Gastrocnemius medialis (tissue), 4 donors: ENCODE measurements at regions not wholly inside any gene's neighbourhood (a gene's known extent, or its start where the extent isn't known, plus 50 kb on each side); places are given as distances from the start of the nearest gene placed in this dataset.
"Not testable (repeated sequence)": the region's sequence is repeated elsewhere in the genome, so short reads cannot be mapped to it uniquely, and the experiment has no call there.

ENCODE experiments used
- ATAC-seq, 2 donors: fragments of 150-250 bp; one replicate each; pipeline ENCODE4 v1.9.1; 2016
- DNase-seq, 2 donors: peaks; one replicate each; pipeline ENCODE4 v3.0.0-alpha.2; 2019
- H3K27ac ChIP-seq, 4 donors: fragments of 200-600 bp; sonication (generic); 1 replicate in 1 of 4; 2 replicates in 3 of 4; pipeline ENCODE4 v1.5.1; 2016 to 2018; ENCODE audit warnings: mild to moderate bottlenecking in 2 of 4, moderate library complexity in 1 of 4
- H3K27me3 ChIP-seq, 3 donors: fragments of 200-600 bp; sonication (generic) in 2 of 3; 1 replicate in 1 of 3; 2 replicates in 2 of 3; pipeline versions ENCODE4 v1.5.1 to v1.6.0; 2016 to 2019; ENCODE audit warnings: mild to moderate bottlenecking in 1 of 3, moderate library complexity in 1 of 3
- H3K36me3 ChIP-seq, 2 donors: fragments of 200-600 bp; sonication (generic) in 1 of 2; one replicate each; pipeline ENCODE4 v1.5.1; 2017 to 2018
- H3K4me1 ChIP-seq, 2 donors: fragments of 200-600 bp; sonication (generic) in 1 of 2; one replicate each; pipeline ENCODE4 v1.5.1; 2016 to 2017; ENCODE audit warnings: mild to moderate bottlenecking in 2 of 2
- H3K4me3 ChIP-seq, 4 donors: fragments of 200-600 bp; sonication (generic) in 3 of 4; 1 replicate in 1 of 4; 2 replicates in 3 of 4; pipeline ENCODE4 v1.5.1; 2016 to 2019; ENCODE audit warnings: mild to moderate bottlenecking in 2 of 4
- H3K9me3 ChIP-seq, 3 donors: fragments of 200-600 bp; sonication (generic) in 2 of 3; 1 replicate in 1 of 3; 2 replicates in 2 of 3; pipeline ENCODE4 v1.5.1; 2016 to 2019
- POLR2A ChIP-seq, 2 donors: fragments of 450-650 bp; IDR thresholded peaks; one replicate each; pipeline ENCODE4 v1.6.1; 2017; ENCODE audit warnings: antibody characterized with exemption in 2 of 2, mild to moderate bottlenecking in 2 of 2, moderate library complexity in 2 of 2
- in situ Hi-C, 4 donors: fragments of 200-750 bp; cut with MboI; loops; one replicate each; pipeline versions ENCODE4 v1.15.0 to v1.8.0; 2017; ENCODE audit warnings: low sequenced_read_pairs in 4 of 4
- intact Hi-C: fragments of 100-400 bp; cut with DNase I; formaldehyde crosslinking; loops from one replicate; pipeline ENCODE4 v1.15.1; 2023; ENCODE audit warnings: low total_unique reads
- TF ChIP-seq, protein P1 (sequence below), 5 experiments: fragments of 450-650 bp in 3 of 5; fragments of 200-600 bp in 2 of 5; sonication (generic) in 2 of 5; IDR thresholded peaks in 4 of 5; conservative IDR thresholded peaks in 1 of 5; 1 replicate in 4 of 5; 2 replicates in 1 of 5; pipeline ENCODE4 v1.5.1; 2016 to 2019; ENCODE audit warnings: antibody characterized with exemption in 5 of 5, mild to moderate bottlenecking in 3 of 5, moderate library complexity in 3 of 5

DNA sequence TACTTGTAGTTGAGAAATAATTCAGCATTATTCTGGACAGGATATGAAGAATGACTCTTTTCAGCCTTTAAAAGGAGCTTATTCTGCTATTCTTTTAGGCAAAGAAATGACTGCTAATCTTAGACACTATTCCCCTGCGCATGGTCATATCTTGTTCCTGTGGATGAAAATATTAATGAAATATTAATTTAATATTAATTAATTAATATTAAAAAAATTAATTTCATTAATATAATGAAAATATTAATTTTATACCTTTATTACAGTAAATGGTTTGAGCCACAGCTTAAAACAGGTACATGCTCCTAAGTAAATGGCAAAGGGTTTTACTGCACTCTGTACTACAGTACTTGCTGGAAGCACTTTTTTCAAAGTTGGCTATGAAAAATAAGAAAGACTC is 890.1 kb upstream of the PIK3C3 start:
- in situ Hi-C loops (no loop called here), intact Hi-C loops (no loop called here)
- Histone ChIP-seq H3K27ac (no peak overlapping the region), H3K4me3 (no peak overlapping the region), H3K4me1 (no peaks in the 10 kb centered on the region), H3K9me3 (no peaks in the 10 kb centered on the region), H3K36me3 (no peaks in the 10 kb centered on the region), H3K27me3 (no peaks in the 10 kb centered on the region)
- DNase-seq = no peak
- ATAC-seq = no peak
- no peak for TF ChIP-seq POLR2A (IDR thresholded peaks at IDR 0.05)
- TF ChIP-seq, protein P1, sequence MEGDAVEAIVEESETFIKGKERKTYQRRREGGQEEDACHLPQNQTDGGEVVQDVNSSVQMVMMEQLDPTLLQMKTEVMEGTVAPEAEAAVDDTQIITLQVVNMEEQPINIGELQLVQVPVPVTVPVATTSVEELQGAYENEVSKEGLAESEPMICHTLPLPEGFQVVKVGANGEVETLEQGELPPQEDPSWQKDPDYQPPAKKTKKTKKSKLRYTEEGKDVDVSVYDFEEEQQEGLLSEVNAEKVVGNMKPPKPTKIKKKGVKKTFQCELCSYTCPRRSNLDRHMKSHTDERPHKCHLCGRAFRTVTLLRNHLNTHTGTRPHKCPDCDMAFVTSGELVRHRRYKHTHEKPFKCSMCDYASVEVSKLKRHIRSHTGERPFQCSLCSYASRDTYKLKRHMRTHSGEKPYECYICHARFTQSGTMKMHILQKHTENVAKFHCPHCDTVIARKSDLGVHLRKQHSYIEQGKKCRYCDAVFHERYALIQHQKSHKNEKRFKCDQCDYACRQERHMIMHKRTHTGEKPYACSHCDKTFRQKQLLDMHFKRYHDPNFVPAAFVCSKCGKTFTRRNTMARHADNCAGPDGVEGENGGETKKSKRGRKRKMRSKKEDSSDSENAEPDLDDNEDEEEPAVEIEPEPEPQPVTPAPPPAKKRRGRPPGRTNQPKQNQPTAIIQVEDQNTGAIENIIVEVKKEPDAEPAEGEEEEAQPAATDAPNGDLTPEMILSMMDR (IDR thresholded peaks at IDR 0.05 in 4 of 5, conservative IDR thresholded peaks at IDR 0.05 in 1 of 5) = no peak

DNA sequence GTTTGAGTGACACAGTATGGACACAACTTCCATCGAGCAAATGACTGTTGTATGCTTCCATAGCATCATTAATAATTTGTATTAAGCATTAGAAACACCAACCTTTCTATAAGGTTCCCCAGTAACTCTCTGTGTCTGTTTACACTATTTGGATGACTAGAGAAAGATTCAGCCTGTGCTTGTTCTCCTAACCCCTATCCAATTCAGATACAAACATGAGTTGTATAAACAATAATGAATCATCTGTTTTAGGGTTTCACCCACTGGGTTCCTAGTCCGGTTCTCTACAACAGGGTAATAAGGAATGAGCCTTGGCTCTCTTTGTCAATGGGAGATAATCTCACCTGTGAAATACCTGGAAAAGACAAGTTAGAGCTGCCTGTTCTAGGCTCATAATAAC is 894.1 kb upstream of the PIK3C3 start:
- in situ Hi-C loops = no loop called here
- Histone ChIP-seq H3K27ac (no peak overlapping the region), H3K36me3 (no peaks in the 10 kb centered on the region), H3K9me3 (no peaks in the 10 kb centered on the region), H3K4me1 (no peaks in the 10 kb centered on the region), H3K4me3 (no peak overlapping the region), H3K27me3 (no peaks in the 10 kb centered on the region)
- no peak for ATAC-seq
- no peak for DNase-seq
- TF ChIP-seq POLR2A (IDR thresholded peaks at IDR 0.05) = no peak
- TF ChIP-seq, protein P1 (IDR thresholded peaks at IDR 0.05 in 4 of 5, conservative IDR thresholded peaks at IDR 0.05 in 1 of 5) = no peak
- intact Hi-C loops = no loop called here

- intact Hi-C loops = no loop called here
- no peak for DNase-seq
- TF ChIP-seq, protein P1 (IDR thresholded peaks at IDR 0.05 in 4 of 5, conservative IDR thresholded peaks at IDR 0.05 in 1 of 5) = no peak
- no peak for TF ChIP-seq POLR2A (IDR thresholded peaks at IDR 0.05)
- H3K9me3 ChIP-seq = no peaks in the 10 kb centered on the region
- no peak for ATAC-seq
- H3K36me3 ChIP-seq = no peaks in the 10 kb centered on the region
- H3K4me1 ChIP-seq = no peaks in the 10 kb centered on the region
- no peaks in the 10 kb centered on the region for H3K27me3 ChIP-seq
- no peak overlapping the region for H3K27ac ChIP-seq
- in situ Hi-C loops = no loop called here
- H3K4me3 ChIP-seq = no peak overlapping the region
Observed at GRCh38 chr18:41059126-41059415, 896.0 kb upstream of the PIK3C3 start.

- in situ Hi-C loops (no loop called here), intact Hi-C loops (no loop called here)
- Histone ChIP-seq H3K27ac (no peak overlapping the region), H3K4me1 (no peaks in the 10 kb centered on the region), H3K9me3 (no peaks in the 10 kb centered on the region), H3K4me3 (no peak overlapping the region), H3K27me3 (no peaks in the 10 kb centered on the region), H3K36me3 (no peaks in the 10 kb centered on the region)
- DNase-seq (no peak), ATAC-seq (no peak)
- TF ChIP-seq, protein P1 (IDR thresholded peaks at IDR 0.05 in 4 of 5, conservative IDR thresholded peaks at IDR 0.05 in 1 of 5) = no peak
- TF ChIP-seq POLR2A (IDR thresholded peaks at IDR 0.05) = no peak
Observed at GRCh38 chr18:41058351-41059125, 896.5 kb upstream of the PIK3C3 start.

GRCh38 chr18:41052625-41053024 is 902.4 kb upstream of the PIK3C3 start:
- DNase-seq (no peak), ATAC-seq (no peak)
- no peak overlapping the region for H3K4me3 ChIP-seq
- H3K27me3 ChIP-seq = no peaks in the 10 kb centered on the region
- in situ Hi-C loops (no loop called here), intact Hi-C loops (no loop called here)
- H3K4me1 ChIP-seq = no peaks in the 10 kb centered on the region
- no peaks in the 10 kb centered on the region for H3K36me3 ChIP-seq
- no peak overlapping the region for H3K27ac ChIP-seq
- TF ChIP-seq POLR2A (IDR thresholded peaks at IDR 0.05) = no peak
- TF ChIP-seq, protein P1 (IDR thresholded peaks at IDR 0.05 in 4 of 5, conservative IDR thresholded peaks at IDR 0.05 in 1 of 5) = no peak
- H3K9me3 ChIP-seq = no peaks in the 10 kb centered on the region

DNA sequence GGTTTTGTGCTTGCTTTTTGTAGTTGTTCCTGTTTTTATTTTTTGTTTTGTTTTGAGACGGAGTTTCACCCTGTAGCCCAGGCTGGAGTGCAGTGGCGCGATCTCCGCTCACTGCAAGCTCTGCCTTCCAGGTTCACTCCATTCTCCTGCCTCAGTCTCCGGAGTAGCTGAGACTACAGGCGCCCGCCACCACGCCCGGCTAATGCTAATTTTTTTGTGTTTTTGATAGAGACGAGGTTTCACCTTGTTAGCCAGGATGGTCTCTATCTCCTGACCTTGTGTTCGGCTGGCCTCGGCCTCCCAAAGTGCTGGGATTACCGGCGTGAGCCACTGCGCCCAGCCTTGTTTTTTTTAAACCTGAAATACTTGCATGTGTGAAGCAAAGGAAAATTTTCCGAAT is 908.8 kb upstream of the PIK3C3 start:
- in situ Hi-C loops, DNase-seq: not testable (repeated sequence)

More for the DNA sequence above, 908.8 kb upstream of the PIK3C3 start:
- H3K27ac ChIP-seq, H3K27me3 ChIP-seq, H3K36me3 ChIP-seq, H3K9me3 ChIP-seq, H3K4me1 ChIP-seq, intact Hi-C loops, ATAC-seq, H3K4me3 ChIP-seq: not testable (repeated sequence)
